Liver (tissue), 8 donors: ENCODE measurements at regions not wholly inside any gene's neighbourhood (a gene's known extent, or its start where the extent isn't known, plus 50 kb on each side); places are given as distances from the start of the nearest gene placed in this dataset.

Experiments used
- DNase-seq: peaks from one replicate; pipeline ENCODE4 v3.0.0-alpha.2; 2017; ENCODE audit warnings: low spot score
- H3K27ac ChIP-seq, 2 donors: one replicate each; pipeline ENCODE4 v1.7.0; 2013; ENCODE audit warnings: inconsistent platforms in 2 of 2, low read length in 2 of 2, control low read depth in 1 of 2, low read depth in 1 of 2, mild to moderate bottlenecking in 1 of 2
- H3K27me3 ChIP-seq, 4 donors: one replicate each; pipeline versions ENCODE4 v1.6.1 to v1.7.0; 2013; ENCODE audit warnings: low read length in 3 of 4, inconsistent platforms in 1 of 4, mild to moderate bottlenecking in 1 of 4, moderate library complexity in 1 of 4; ENCODE audit not compliant: control insufficient read depth in 4 of 4, insufficient read depth in 4 of 4
- H3K36me3 ChIP-seq, 4 donors: one replicate each; pipeline versions ENCODE4 v1.6.1 to v1.7.0; 2013; ENCODE audit warnings: low read length in 3 of 4, mild to moderate bottlenecking in 3 of 4, low read depth in 1 of 4, moderate library complexity in 1 of 4; ENCODE audit not compliant: control insufficient read depth in 4 of 4, insufficient read depth in 3 of 4
- H3K4me1 ChIP-seq, 4 donors: one replicate each; pipeline versions ENCODE4 v1.6.1 to v1.7.0; 2013; ENCODE audit warnings: low read length in 3 of 4, mild to moderate bottlenecking in 3 of 4, moderate library complexity in 1 of 4; ENCODE audit not compliant: control insufficient read depth in 4 of 4, insufficient read depth in 4 of 4
- H3K4me3 ChIP-seq, 3 donors: one replicate each; pipeline versions ENCODE4 v1.6.1 to v1.7.0; 2013; ENCODE audit warnings: low read length in 3 of 3, control low read depth in 1 of 3, low read depth in 1 of 3, mild to moderate bottlenecking in 1 of 3
- H3K9ac ChIP-seq, 2 donors: one replicate each; pipeline ENCODE4 v1.7.0; 2013; ENCODE audit warnings: low read length in 2 of 2, mild to moderate bottlenecking in 2 of 2, moderate library complexity in 2 of 2, control low read depth in 1 of 2, low read depth in 1 of 2
- H3K9me3 ChIP-seq, 4 donors: one replicate each; pipeline versions ENCODE4 v1.6.1 to v1.7.0; 2013; ENCODE audit warnings: low read length in 3 of 4; ENCODE audit not compliant: control insufficient read depth in 4 of 4
- EGR1 ChIP-seq, 2 donors: IDR thresholded peaks; 2 replicates each; pipeline ENCODE4 v1.6.1; 2016 to 2018; ENCODE audit warnings: antibody characterized with exemption in 2 of 2, low read depth in 2 of 2
- FOXA2 ChIP-seq: IDR thresholded peaks from 2 replicates; pipeline ENCODE4 v1.6.1; 2016; ENCODE audit warnings: antibody characterized with exemption
- HNF4A ChIP-seq, 2 donors: conservative IDR thresholded peaks; 2 replicates each; pipeline ENCODE4 v1.6.1; 2016; ENCODE audit warnings: antibody characterized with exemption in 2 of 2, mild to moderate bottlenecking in 2 of 2
- HNF4G ChIP-seq: IDR thresholded peaks from 2 replicates; pipeline ENCODE4 v1.6.1; 2016; ENCODE audit warnings: antibody characterized with exemption
- JUND ChIP-seq, 2 donors: IDR thresholded peaks; 2 replicates each; pipeline ENCODE4 v1.6.1; 2016; ENCODE audit warnings: antibody characterized with exemption in 2 of 2
- NR2F2 ChIP-seq: IDR thresholded peaks from 2 replicates; pipeline ENCODE4 v1.6.1; 2016; ENCODE audit warnings: antibody characterized with exemption
- RAD21 ChIP-seq, 2 donors: IDR thresholded peaks; 2 replicates each; pipeline ENCODE4 v1.6.1; 2016; ENCODE audit warnings: antibody characterized with exemption in 2 of 2, mild to moderate bottlenecking in 2 of 2
- RXRA ChIP-seq, 2 donors: IDR thresholded peaks; 2 replicates each; pipeline ENCODE4 v1.6.1; 2017 to 2018; ENCODE audit warnings: antibody characterized with exemption in 2 of 2, mild to moderate bottlenecking in 1 of 2
- SP1 ChIP-seq: IDR thresholded peaks from 2 replicates; pipeline ENCODE4 v1.6.1; 2018; ENCODE audit warnings: antibody characterized with exemption, mild to moderate bottlenecking
- TAF1 ChIP-seq: conservative IDR thresholded peaks from 2 replicates; pipeline ENCODE4 v1.6.1; 2016; ENCODE audit warnings: antibody characterized with exemption, mild to moderate bottlenecking
- YY1 ChIP-seq: IDR thresholded peaks from 2 replicates; pipeline ENCODE4 v1.6.1; 2016; ENCODE audit warnings: antibody characterized with exemption, mild to moderate bottlenecking
- WGBS: extraction: QIAGEN DNeasy Blood & Tissue Kit; methylation state at CpG from one replicate; pipeline ENCODE4 v1.1.7; 2013; 5-methylcytosine and 5-hydroxymethylcytosine counted together
- TF ChIP-seq, protein P1 (sequence below): fragments of 150-350 bp; IDR thresholded peaks from 2 replicates; pipeline ENCODE4 v1.5.1; 2017; ENCODE audit warnings: improper control_type of control experiment, low read depth, low read length; ENCODE audit not compliant: missing input control
- TF ChIP-seq, protein P2 (sequence below): IDR thresholded peaks from 2 replicates; pipeline ENCODE4 v1.6.1; 2016; ENCODE audit warnings: antibody characterized with exemption
- TF ChIP-seq, protein P3 (sequence below): IDR thresholded peaks from 2 replicates; pipeline ENCODE4 v1.6.1; 2016; ENCODE audit warnings: antibody characterized with exemption, mild to moderate bottlenecking
- TF ChIP-seq, protein P4 (sequence below): IDR thresholded peaks from 2 replicates; pipeline ENCODE4 v1.6.1; 2016; ENCODE audit warnings: antibody characterized with exemption
- TF ChIP-seq, protein P5 (sequence below): IDR thresholded peaks from 2 replicates; pipeline ENCODE4 v1.6.1; 2016; ENCODE audit warnings: antibody characterized with exemption
- donor health status: healthy.
- donor health status: healthy.
- donor health status: healthy.
- donor health status: healthy.
- donor health status: healthy.

DNA sequence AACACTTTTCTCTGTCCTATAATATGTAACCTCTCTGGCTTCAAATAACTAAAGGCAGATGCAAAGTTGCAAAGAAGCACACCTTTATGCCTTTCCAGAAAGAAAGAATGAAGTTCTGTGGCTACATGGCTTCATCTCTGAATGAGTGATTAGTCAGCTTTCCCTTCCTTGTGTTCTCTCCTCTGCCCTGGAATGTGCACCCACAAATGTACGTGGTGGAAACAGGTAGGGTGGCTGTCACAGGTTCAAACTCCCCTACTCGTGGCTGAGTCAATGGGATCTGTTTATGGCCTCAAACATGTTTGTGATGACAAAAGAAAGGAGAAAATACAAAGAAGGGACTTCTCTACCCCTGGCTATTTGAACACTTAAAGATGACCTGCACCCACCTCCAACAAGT, 55.5 kb upstream of the ACVR2A start:
- Histone ChIP-seq H3K4me3 (no peak overlapping the region), H3K4me1 (no peaks in the 10 kb centered on the region), H3K27ac (no peak overlapping the region), H3K36me3 (no peaks in the 10 kb centered on the region), H3K9me3 (no peaks in the 10 kb centered on the region), H3K27me3 (peaks cover 0 to 2% (median 0%) of the 10 kb centered on the region in 4 donors), H3K9ac (no peak overlapping the region)
- DNase-seq = no peak
- WGBS = 71% methylated on average over 2 of the region's 2 CpGs
- TF ChIP-seq, protein P1, sequence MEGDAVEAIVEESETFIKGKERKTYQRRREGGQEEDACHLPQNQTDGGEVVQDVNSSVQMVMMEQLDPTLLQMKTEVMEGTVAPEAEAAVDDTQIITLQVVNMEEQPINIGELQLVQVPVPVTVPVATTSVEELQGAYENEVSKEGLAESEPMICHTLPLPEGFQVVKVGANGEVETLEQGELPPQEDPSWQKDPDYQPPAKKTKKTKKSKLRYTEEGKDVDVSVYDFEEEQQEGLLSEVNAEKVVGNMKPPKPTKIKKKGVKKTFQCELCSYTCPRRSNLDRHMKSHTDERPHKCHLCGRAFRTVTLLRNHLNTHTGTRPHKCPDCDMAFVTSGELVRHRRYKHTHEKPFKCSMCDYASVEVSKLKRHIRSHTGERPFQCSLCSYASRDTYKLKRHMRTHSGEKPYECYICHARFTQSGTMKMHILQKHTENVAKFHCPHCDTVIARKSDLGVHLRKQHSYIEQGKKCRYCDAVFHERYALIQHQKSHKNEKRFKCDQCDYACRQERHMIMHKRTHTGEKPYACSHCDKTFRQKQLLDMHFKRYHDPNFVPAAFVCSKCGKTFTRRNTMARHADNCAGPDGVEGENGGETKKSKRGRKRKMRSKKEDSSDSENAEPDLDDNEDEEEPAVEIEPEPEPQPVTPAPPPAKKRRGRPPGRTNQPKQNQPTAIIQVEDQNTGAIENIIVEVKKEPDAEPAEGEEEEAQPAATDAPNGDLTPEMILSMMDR = no peak
- TF ChIP-seq, protein P2, sequence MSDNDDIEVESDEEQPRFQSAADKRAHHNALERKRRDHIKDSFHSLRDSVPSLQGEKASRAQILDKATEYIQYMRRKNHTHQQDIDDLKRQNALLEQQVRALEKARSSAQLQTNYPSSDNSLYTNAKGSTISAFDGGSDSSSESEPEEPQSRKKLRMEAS = no peak
- TF ChIP-seq HNF4G (no peak), JUND (IDR thresholded peaks at IDR 0.05) (no peak), RAD21 (IDR thresholded peaks at IDR 0.05) (no peak), RXRA (IDR thresholded peaks at IDR 0.05) (no peak), TAF1 (no peak), SP1 (no peak), NR2F2 (no peak), YY1 (no peak), HNF4A (conservative IDR thresholded peaks at IDR 0.05) (no peak), FOXA2 (no peak), EGR1 (IDR thresholded peaks at IDR 0.05; ENCODE audit: low read depth in 2 of 2) (no peak)
- TF ChIP-seq, protein P3, sequence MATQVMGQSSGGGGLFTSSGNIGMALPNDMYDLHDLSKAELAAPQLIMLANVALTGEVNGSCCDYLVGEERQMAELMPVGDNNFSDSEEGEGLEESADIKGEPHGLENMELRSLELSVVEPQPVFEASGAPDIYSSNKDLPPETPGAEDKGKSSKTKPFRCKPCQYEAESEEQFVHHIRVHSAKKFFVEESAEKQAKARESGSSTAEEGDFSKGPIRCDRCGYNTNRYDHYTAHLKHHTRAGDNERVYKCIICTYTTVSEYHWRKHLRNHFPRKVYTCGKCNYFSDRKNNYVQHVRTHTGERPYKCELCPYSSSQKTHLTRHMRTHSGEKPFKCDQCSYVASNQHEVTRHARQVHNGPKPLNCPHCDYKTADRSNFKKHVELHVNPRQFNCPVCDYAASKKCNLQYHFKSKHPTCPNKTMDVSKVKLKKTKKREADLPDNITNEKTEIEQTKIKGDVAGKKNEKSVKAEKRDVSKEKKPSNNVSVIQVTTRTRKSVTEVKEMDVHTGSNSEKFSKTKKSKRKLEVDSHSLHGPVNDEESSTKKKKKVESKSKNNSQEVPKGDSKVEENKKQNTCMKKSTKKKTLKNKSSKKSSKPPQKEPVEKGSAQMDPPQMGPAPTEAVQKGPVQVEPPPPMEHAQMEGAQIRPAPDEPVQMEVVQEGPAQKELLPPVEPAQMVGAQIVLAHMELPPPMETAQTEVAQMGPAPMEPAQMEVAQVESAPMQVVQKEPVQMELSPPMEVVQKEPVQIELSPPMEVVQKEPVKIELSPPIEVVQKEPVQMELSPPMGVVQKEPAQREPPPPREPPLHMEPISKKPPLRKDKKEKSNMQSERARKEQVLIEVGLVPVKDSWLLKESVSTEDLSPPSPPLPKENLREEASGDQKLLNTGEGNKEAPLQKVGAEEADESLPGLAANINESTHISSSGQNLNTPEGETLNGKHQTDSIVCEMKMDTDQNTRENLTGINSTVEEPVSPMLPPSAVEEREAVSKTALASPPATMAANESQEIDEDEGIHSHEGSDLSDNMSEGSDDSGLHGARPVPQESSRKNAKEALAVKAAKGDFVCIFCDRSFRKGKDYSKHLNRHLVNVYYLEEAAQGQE = no peak
- TF ChIP-seq, protein P4, sequence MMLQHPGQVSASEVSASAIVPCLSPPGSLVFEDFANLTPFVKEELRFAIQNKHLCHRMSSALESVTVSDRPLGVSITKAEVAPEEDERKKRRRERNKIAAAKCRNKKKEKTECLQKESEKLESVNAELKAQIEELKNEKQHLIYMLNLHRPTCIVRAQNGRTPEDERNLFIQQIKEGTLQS = no peak
- TF ChIP-seq, protein P5, sequence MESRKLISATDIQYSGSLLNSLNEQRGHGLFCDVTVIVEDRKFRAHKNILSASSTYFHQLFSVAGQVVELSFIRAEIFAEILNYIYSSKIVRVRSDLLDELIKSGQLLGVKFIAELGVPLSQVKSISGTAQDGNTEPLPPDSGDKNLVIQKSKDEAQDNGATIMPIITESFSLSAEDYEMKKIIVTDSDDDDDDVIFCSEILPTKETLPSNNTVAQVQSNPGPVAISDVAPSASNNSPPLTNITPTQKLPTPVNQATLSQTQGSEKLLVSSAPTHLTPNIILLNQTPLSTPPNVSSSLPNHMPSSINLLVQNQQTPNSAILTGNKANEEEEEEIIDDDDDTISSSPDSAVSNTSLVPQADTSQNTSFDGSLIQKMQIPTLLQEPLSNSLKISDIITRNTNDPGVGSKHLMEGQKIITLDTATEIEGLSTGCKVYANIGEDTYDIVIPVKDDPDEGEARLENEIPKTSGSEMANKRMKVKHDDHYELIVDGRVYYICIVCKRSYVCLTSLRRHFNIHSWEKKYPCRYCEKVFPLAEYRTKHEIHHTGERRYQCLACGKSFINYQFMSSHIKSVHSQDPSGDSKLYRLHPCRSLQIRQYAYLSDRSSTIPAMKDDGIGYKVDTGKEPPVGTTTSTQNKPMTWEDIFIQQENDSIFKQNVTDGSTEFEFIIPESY = no peak
